B cell (primary cell): ENCODE measurements at regions not wholly inside any gene's neighbourhood (a gene's known extent, or its start where the extent isn't known, plus 50 kb on each side); places are given as distances from the start of the nearest gene placed in this dataset. TPM values are rescaled to one million over a fixed set of nuclear protein-coding genes. Genes with fewer than 3 reads are reported as not detected.
A peak's percentile ranks its signal among the peaks of the same experiment; 100 is the strongest.

Source experiments
- ATAC-seq: fragments of 200-7000 bp; cut with Tn5 transposase; one replicate; pipeline ENCODE4 v1.10.0; 2021; ENCODE audit warnings: low read depth, mild to moderate bottlenecking, moderate number of reproducible peaks, moderate library complexity
- CTCF ChIA-PET: fragments of 350-600 bp; sonication (Branson Sonifier 250); formaldehyde crosslinking; loops from one replicate; lab custom pipeline; 2021; ENCODE audit warnings: antibody characterized with exemption, inconsistent platforms; lab: Charles Lee
- POLR2A ChIA-PET: fragments of 350-600 bp; sonication (Branson Sonifier 250); formaldehyde crosslinking; loops from one replicate; lab custom pipeline; 2021; ENCODE audit warnings: antibody characterized with exemption; lab: Charles Lee
- DNase-seq: peaks from one replicate; pipeline ENCODE4 v3.0.0; 2013
- H2AFZ ChIP-seq: 2 replicates; pipeline ENCODE4 v1.6.1; 2012; ENCODE audit warnings: mild to moderate bottlenecking, low read depth, low read length; ENCODE audit not compliant: insufficient read depth, poor library complexity, severe bottlenecking
- H3K27ac ChIP-seq, 2 donors: 1 replicate in 1 of 2; 2 replicates in 1 of 2; pipeline ENCODE4 v1.5.1; 2012 to 2013; ENCODE audit warnings: low read length in 2 of 2, mild to moderate bottlenecking in 2 of 2, moderate library complexity in 1 of 2
- H3K27me3 ChIP-seq, 4 experiments: fragments of 200-600 bp in 1 of 4; sonication (generic) in 1 of 4; replicated peaks in 1 of 4; 1 replicate in 2 of 4; 2 replicates in 2 of 4; pipeline versions ENCODE4 v1.6.1 to v1.7.0; 2013 to 2016; ENCODE audit warnings: low read length in 3 of 4, mild to moderate bottlenecking in 2 of 4, mixed read lengths in 1 of 4, moderate library complexity in 1 of 4; ENCODE audit not compliant: insufficient read depth in 4 of 4, control insufficient read depth in 3 of 4; ENCODE audit errors: control extremely low read depth in 1 of 4
- H3K36me3 ChIP-seq, 2 experiments: replicated peaks in 1 of 2; 1 replicate in 1 of 2; 2 replicates in 1 of 2; pipeline versions ENCODE4 v1.6.1 to v1.7.1; 2013; ENCODE audit warnings: low read length in 1 of 2; ENCODE audit not compliant: insufficient read depth in 2 of 2, control insufficient read depth in 1 of 2; ENCODE audit errors: control extremely low read depth in 1 of 2, extremely low read depth in 1 of 2
- H3K4me1 ChIP-seq, 2 donors: fragments of 200-600 bp in 1 of 2; sonication (generic) in 1 of 2; 1 replicate in 1 of 2; 2 replicates in 1 of 2; pipeline versions ENCODE4 v1.5.1 to v1.6.1; 2013 to 2017; ENCODE audit warnings: low read length in 2 of 2; ENCODE audit not compliant: control insufficient read depth in 2 of 2, insufficient read depth in 2 of 2
- H3K4me2 ChIP-seq: replicated peaks from 2 replicates; pipeline ENCODE3; 2012; ENCODE audit warnings: mild to moderate bottlenecking, low read depth, low read length; ENCODE audit not compliant: poor library complexity, severe bottlenecking
- H3K4me3 ChIP-seq, 5 experiments: fragments of 200-600 bp in 1 of 5; sonication (generic) in 1 of 5; 1 replicate in 3 of 5; 2 replicates in 2 of 5; pipeline versions ENCODE4 v1.5.1 to v1.7.0; 2011 to 2016; ENCODE audit warnings: low read length in 4 of 5, mild to moderate bottlenecking in 4 of 5, low read depth in 2 of 5, control low read depth in 1 of 5, moderate library complexity in 1 of 5; ENCODE audit not compliant: insufficient read depth in 1 of 5; ENCODE audit errors: control extremely low read depth in 1 of 5, extremely low read depth in 1 of 5
- H3K79me2 ChIP-seq: fragments of 200-600 bp; sonication (generic); one replicate; pipeline ENCODE4 v1.6.0; 2016; ENCODE audit warnings: low read length; ENCODE audit not compliant: control insufficient read depth, insufficient read depth
- H3K9ac ChIP-seq: fragments of 200-600 bp; sonication (generic); 2 replicates; pipeline ENCODE4 v1.6.1; 2017; ENCODE audit warnings: mild to moderate bottlenecking, low read length, moderate library complexity
- H3K9me3 ChIP-seq, 3 donors: one replicate each; pipeline versions ENCODE4 v1.6.1 to v1.7.1; 2013; ENCODE audit warnings: low read length in 2 of 3; ENCODE audit not compliant: control insufficient read depth in 2 of 3, insufficient read depth in 1 of 3; ENCODE audit errors: control extremely low read depth in 1 of 3
- H4K20me1 ChIP-seq: 2 replicates; pipeline ENCODE4 v1.6.0; 2012; ENCODE audit warnings: mild to moderate bottlenecking, low read length; ENCODE audit not compliant: insufficient read depth, control insufficient read depth, poor library complexity, severe bottlenecking
- H3K27ac Mint-ChIP-seq: one replicate; pipeline ENCODE4 v1.8.0; 2021; ENCODE audit warnings: mixed read lengths
- H3K27me3 Mint-ChIP-seq: one replicate; pipeline ENCODE4 v1.8.0; 2021; ENCODE audit warnings: mixed read lengths
- H3K4me1 Mint-ChIP-seq: one replicate; pipeline ENCODE4 v1.8.0; 2021; ENCODE audit warnings: mixed read lengths
- H3K4me3 Mint-ChIP-seq: one replicate; pipeline ENCODE4 v1.8.0; 2021; ENCODE audit warnings: mixed read lengths
- H3K9me3 Mint-ChIP-seq: one replicate; pipeline ENCODE4 v1.8.0; 2022; ENCODE audit warnings: mixed read lengths; ENCODE audit not compliant: insufficient read depth
- EZH2 ChIP-seq: IDR thresholded peaks from 2 replicates; pipeline ENCODE4 v1.6.1; 2012; ENCODE audit warnings: borderline replicate concordance, low read depth, mild to moderate bottlenecking, moderate library complexity, low read length; ENCODE audit not compliant: insufficient read depth, poor library complexity, severe bottlenecking
- WGBS: methylation state at CpG from one replicate; pipeline ENCODE4 v1.1.5; 2013; ENCODE audit warnings: missing lambda C conversion rate; ENCODE audit not compliant: insufficient coverage; 5-methylcytosine and 5-hydroxymethylcytosine counted together
- intact Hi-C: fragments of 100-400 bp; cut with micrococcal nuclease; formaldehyde crosslinking; loops from one replicate; pipeline ENCODE4 v1.10.0; 2022
- small RNA-seq: library from RNA; depleted of rRNA; stranded (forward); fragments of <200 nt; gene quantifications from one replicate; pipeline ENCODE3, GENCODE V24; 2012; ENCODE audit warnings: low replicate concordance, low read depth; ENCODE audit not compliant: insufficient read length
- TF ChIP-seq, protein P1 (sequence below): fragments of 200-600 bp; IDR thresholded peaks from one replicate; pipeline ENCODE4 v1.8.0; 2022; ENCODE audit warnings: antibody characterized with exemption, mild to moderate bottlenecking

GRCh38 chr1:10962483-10962882 lies 50.0 kb upstream of the TARDBP start:
- Histone ChIP-seq H3K9me3 (peaks cover 0 to 4% (median 0%) of the 10 kb centered on the region in 3 donors), H4K20me1 (no peaks in the 10 kb centered on the region), H3K4me2 (no peak overlapping the region), H3K79me2 (no peaks in the 10 kb centered on the region), H3K4me3 (no peak overlapping the region), H3K9ac (no peak overlapping the region), H3K36me3 (no peaks in the 10 kb centered on the region), H3K4me1 (peaks cover 14 to 25% of the 10 kb centered on the region in 2 donors), H3K27ac (no peak overlapping the region), H3K27me3 (peaks cover 0 to 13% (median 4%) of the 10 kb centered on the region in 4 experiments), H2AFZ (no peak overlapping the region)
- H3K9me3 Mint-ChIP-seq, result no peaks in the 10 kb centered on the region
- intact Hi-C loops, result no loop called here
- TF ChIP-seq EZH2, result no peak
- TF ChIP-seq, protein P1, sequence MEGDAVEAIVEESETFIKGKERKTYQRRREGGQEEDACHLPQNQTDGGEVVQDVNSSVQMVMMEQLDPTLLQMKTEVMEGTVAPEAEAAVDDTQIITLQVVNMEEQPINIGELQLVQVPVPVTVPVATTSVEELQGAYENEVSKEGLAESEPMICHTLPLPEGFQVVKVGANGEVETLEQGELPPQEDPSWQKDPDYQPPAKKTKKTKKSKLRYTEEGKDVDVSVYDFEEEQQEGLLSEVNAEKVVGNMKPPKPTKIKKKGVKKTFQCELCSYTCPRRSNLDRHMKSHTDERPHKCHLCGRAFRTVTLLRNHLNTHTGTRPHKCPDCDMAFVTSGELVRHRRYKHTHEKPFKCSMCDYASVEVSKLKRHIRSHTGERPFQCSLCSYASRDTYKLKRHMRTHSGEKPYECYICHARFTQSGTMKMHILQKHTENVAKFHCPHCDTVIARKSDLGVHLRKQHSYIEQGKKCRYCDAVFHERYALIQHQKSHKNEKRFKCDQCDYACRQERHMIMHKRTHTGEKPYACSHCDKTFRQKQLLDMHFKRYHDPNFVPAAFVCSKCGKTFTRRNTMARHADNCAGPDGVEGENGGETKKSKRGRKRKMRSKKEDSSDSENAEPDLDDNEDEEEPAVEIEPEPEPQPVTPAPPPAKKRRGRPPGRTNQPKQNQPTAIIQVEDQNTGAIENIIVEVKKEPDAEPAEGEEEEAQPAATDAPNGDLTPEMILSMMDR, result no peak
- no peak overlapping the region for H3K27ac Mint-ChIP-seq
- H3K4me3 Mint-ChIP-seq, result no peak overlapping the region
- CTCF ChIA-PET, result interaction anchor here (1.6 kb wide), 1 partner anchor 21 kb away, joined by 3 read pairs; no protein-coding TSS in a partner anchor
- peaks cover 16% of the 10 kb centered on the region for H3K4me1 Mint-ChIP-seq
- H3K27me3 Mint-ChIP-seq, result peaks cover 21% of the 10 kb centered on the region
- 85% methylated on average over 3 of the region's 4 CpGs for WGBS
- POLR2A ChIA-PET, result no interaction called here
- no peak for ATAC-seq
- DNase-seq, result peak; percentile 4

Small RNAs in the stretch of these regions (small RNA-seq; reads per million reads assigned to genes)
- not detected for gene HSPE1P24
